Progenitor cell of endocrine pancreas (in vitro differentiated cells): ENCODE measurements at regions not wholly inside any gene's neighbourhood (a gene's known extent, or its start where the extent isn't known, plus 50 kb on each side); places are given as distances from the start of the nearest gene placed in this dataset.

Experiments
- DNase-seq: peaks from one replicate; pipeline ENCODE4 v3.0.0; 2021; ENCODE audit warnings: low spot score; ENCODE audit not compliant: unreplicated experiment
- H3K27ac Mint-ChIP-seq: 2 replicates; pipeline ENCODE4 v1.8.0; 2021; ENCODE audit warnings: mild to moderate bottlenecking, moderate library complexity, mixed read lengths
- H3K27me3 Mint-ChIP-seq: 2 replicates; pipeline ENCODE4 v1.8.0; 2021; ENCODE audit warnings: mixed read lengths
- H3K36me3 Mint-ChIP-seq: 2 replicates; pipeline ENCODE4 v1.8.0; 2022; ENCODE audit warnings: mixed read lengths; ENCODE audit not compliant: insufficient read depth
- H3K4me1 Mint-ChIP-seq: 2 replicates; pipeline ENCODE4 v1.8.0; 2021; ENCODE audit warnings: low read depth, mixed read lengths
- H3K4me3 Mint-ChIP-seq: 2 replicates; pipeline ENCODE4 v1.8.0; 2021; ENCODE audit warnings: low read depth, mild to moderate bottlenecking, moderate library complexity, mixed read lengths
- H3K9me3 Mint-ChIP-seq: 2 replicates; pipeline ENCODE4 v1.8.0; 2021; ENCODE audit warnings: low read depth, mixed read lengths
- CTCF ChIP-seq: fragments of 200-600 bp; sonication (generic); IDR thresholded peaks from one replicate; pipeline ENCODE4 v1.5.0; 2021; ENCODE audit warnings: antibody characterized with exemption, mild to moderate bottlenecking; ENCODE audit not compliant: unreplicated experiment

- Mint-ChIP-seq H3K36me3 (no peaks in the 10 kb centered on the region), H3K27ac (no peak overlapping the region), H3K27me3 (no peaks in the 10 kb centered on the region), H3K4me3 (no peak overlapping the region), H3K9me3 (peaks cover 14% of the 10 kb centered on the region), H3K4me1 (no peaks in the 10 kb centered on the region)
- DNase-seq, result no peak
- no peak for TF ChIP-seq CTCF
These were observed 426.7 kb downstream of the KLHL13 start for GRCh38 chrX:117689956-117690355.

- Mint-ChIP-seq H3K4me3 (no peak overlapping the region), H3K27me3 (no peaks in the 10 kb centered on the region), H3K9me3 (peaks cover 52% of the 10 kb centered on the region), H3K4me1 (no peaks in the 10 kb centered on the region), H3K36me3 (no peaks in the 10 kb centered on the region), H3K27ac (no peak overlapping the region)
- no peak for DNase-seq
- no peak for TF ChIP-seq CTCF
These were observed 436.3 kb downstream of the KLHL13 start for GRCh38 chrX:117680286-117680685.

GRCh38 chrX:117653396-117653795 is 463.2 kb downstream of the KLHL13 start:
- Mint-ChIP-seq H3K9me3 (peaks cover 30% of the 10 kb centered on the region), H3K4me1 (no peaks in the 10 kb centered on the region), H3K4me3 (no peak overlapping the region), H3K36me3 (no peaks in the 10 kb centered on the region), H3K27me3 (no peaks in the 10 kb centered on the region), H3K27ac (no peak overlapping the region)
- TF ChIP-seq CTCF, result no peak
- no peak for DNase-seq

GRCh38 chrX:117645639-117646038 is 471.0 kb downstream of the KLHL13 start:
- no peak for TF ChIP-seq CTCF
- Mint-ChIP-seq H3K36me3 (no peaks in the 10 kb centered on the region), H3K4me3 (no peak overlapping the region), H3K27ac (no peak overlapping the region), H3K27me3 (no peaks in the 10 kb centered on the region), H3K9me3 (peaks cover 18% of the 10 kb centered on the region), H3K4me1 (no peaks in the 10 kb centered on the region)
- DNase-seq, result no peak

GRCh38 chrX:117641913-117642656 is 474.5 kb downstream of the KLHL13 start:
- Mint-ChIP-seq H3K27ac (no peak overlapping the region), H3K27me3 (no peaks in the 10 kb centered on the region), H3K4me1 (peaks cover 5% of the 10 kb centered on the region), H3K4me3 (no peak overlapping the region), H3K36me3 (no peaks in the 10 kb centered on the region), H3K9me3 (peaks cover 4% of the 10 kb centered on the region)
- DNase-seq, result no peak
- TF ChIP-seq CTCF, result no peak
